ENCODE measurements at regions not wholly inside any gene's neighbourhood (a gene's known extent, or its start where the extent isn't known, plus 50 kb on each side); places are given as distances from the start of the nearest gene placed in this dataset.
"Not testable (repeated sequence)": the region's sequence is repeated elsewhere in the genome, so short reads cannot be mapped to it uniquely, and the experiment has no call there.

- Histone ChIP-seq H3K27ac (ENCODE audit: low read depth, low read length) (no peak overlapping the region), H3K27me3 (ENCODE audit: control insufficient read depth, insufficient read depth, low read length, poor library complexity, severe bottlenecking) (no peaks in the 10 kb centered on the region), H3K36me3 (ENCODE audit: control insufficient read depth, insufficient read depth, low read length) (no peaks in the 10 kb centered on the region), H3K4me3 (ENCODE audit: low read length) (no peak overlapping the region), H3K9ac (ENCODE audit: extremely low read depth, low read length, poor library complexity, severe bottlenecking) (no peak overlapping the region), H3K9me3 (ENCODE audit: control insufficient read depth, low read length) (no peaks in the 10 kb centered on the region), H3K4me1 (ENCODE audit: control insufficient read depth, insufficient read depth, low read length) (no peaks in the 10 kb centered on the region)
- Mint-ChIP-seq H3K9me3 (peaks cover 2% of the 10 kb centered on the region), H3K4me3 (no peak overlapping the region), H3K36me3 (ENCODE audit: low read depth) (no peaks in the 10 kb centered on the region), H3K27me3 (ENCODE audit: insufficient read depth) (peaks cover 9% of the 10 kb centered on the region), H3K4me1 (peaks cover 11% of the 10 kb centered on the region), H3K27ac (no peak overlapping the region)
- 88 to 93% methylated on average over 5 to 10 of the region's 10 CpGs for WGBS, 2 experiments (ENCODE audit: insufficient coverage in 1 of 2, insufficient read length in 1 of 2)
- no peak for DNase-seq
- TF ChIP-seq CTCF (conservative IDR thresholded peaks at IDR 0.05): no peak
These were observed 258.8 kb upstream of the IRS2 start for GRCh38 chr13:110045202-110045601.

- Histone ChIP-seq H3K36me3 (ENCODE audit: control insufficient read depth, insufficient read depth, low read length) (no peaks in the 10 kb centered on the region), H3K4me1 (ENCODE audit: control insufficient read depth, insufficient read depth, low read length) (no peaks in the 10 kb centered on the region), H3K27me3 (ENCODE audit: control insufficient read depth, insufficient read depth, low read length, poor library complexity, severe bottlenecking) (no peaks in the 10 kb centered on the region), H3K9ac (ENCODE audit: extremely low read depth, low read length, poor library complexity, severe bottlenecking) (no peak overlapping the region), H3K9me3 (ENCODE audit: control insufficient read depth, low read length) (no peaks in the 10 kb centered on the region), H3K4me3 (ENCODE audit: low read length) (no peak overlapping the region), H3K27ac (ENCODE audit: low read depth, low read length) (no peak overlapping the region)
- Mint-ChIP-seq H3K36me3 (ENCODE audit: low read depth) (no peaks in the 10 kb centered on the region), H3K4me1 (peaks cover 11% of the 10 kb centered on the region), H3K9me3 (peaks cover 2% of the 10 kb centered on the region), H3K4me3 (no peak overlapping the region), H3K27ac (no peak overlapping the region), H3K27me3 (ENCODE audit: insufficient read depth) (peaks cover 6% of the 10 kb centered on the region)
- WGBS, 2 experiments (ENCODE audit: insufficient coverage in 1 of 2, insufficient read length in 1 of 2): 66 to 93% methylated on average over 3 to 14 of the region's 15 CpGs
- DNase-seq: peak; percentile 72
- TF ChIP-seq CTCF (conservative IDR thresholded peaks at IDR 0.05): peak; percentile 30
These were observed 258.2 kb upstream of the IRS2 start for GRCh38 chr13:110044551-110045111.

GRCh38 chr13:110042253-110042950, 256.0 kb upstream of the IRS2 start:
- no peak overlapping the region for H3K4me3 ChIP-seq (ENCODE audit: low read length)
- H3K4me1 Mint-ChIP-seq: peaks cover 13% of the 10 kb centered on the region
- H3K27me3 Mint-ChIP-seq (ENCODE audit: insufficient read depth): peaks cover 3% of the 10 kb centered on the region
- H3K9ac ChIP-seq (ENCODE audit: extremely low read depth, low read length, poor library complexity, severe bottlenecking): no peak overlapping the region
- no peak overlapping the region for H3K27ac ChIP-seq (ENCODE audit: low read depth, low read length)
- no peaks in the 10 kb centered on the region for H3K4me1 ChIP-seq (ENCODE audit: control insufficient read depth, insufficient read depth, low read length)
- no peaks in the 10 kb centered on the region for H3K27me3 ChIP-seq (ENCODE audit: control insufficient read depth, insufficient read depth, low read length, poor library complexity, severe bottlenecking)
- H3K9me3 Mint-ChIP-seq: peaks cover 2% of the 10 kb centered on the region
- DNase-seq: no peak
- no peaks in the 10 kb centered on the region for H3K9me3 ChIP-seq (ENCODE audit: control insufficient read depth, low read length)
- no peak overlapping the region for H3K27ac Mint-ChIP-seq
- WGBS, 2 experiments (ENCODE audit: insufficient coverage in 1 of 2, insufficient read length in 1 of 2): 93 to 97% methylated on average over 10 to 14 of the region's 14 CpGs
- TF ChIP-seq CTCF (conservative IDR thresholded peaks at IDR 0.05): no peak
- no peak overlapping the region for H3K4me3 Mint-ChIP-seq
- no peaks in the 10 kb centered on the region for H3K36me3 ChIP-seq (ENCODE audit: control insufficient read depth, insufficient read depth, low read length)
- no peaks in the 10 kb centered on the region for H3K36me3 Mint-ChIP-seq (ENCODE audit: low read depth)

- no CpG with 5 or more reads among the region's 4 CpGs for WGBS, 2 experiments (ENCODE audit: insufficient coverage in 1 of 2, insufficient read length in 1 of 2)
- not testable (repeated sequence) for H3K9me3 ChIP-seq (ENCODE audit: control insufficient read depth, low read length); H3K27ac Mint-ChIP-seq; H3K36me3 ChIP-seq (ENCODE audit: control insufficient read depth, insufficient read depth, low read length); H3K4me1 ChIP-seq (ENCODE audit: control insufficient read depth, insufficient read depth, low read length); H3K27me3 Mint-ChIP-seq (ENCODE audit: insufficient read depth); H3K27me3 ChIP-seq (ENCODE audit: control insufficient read depth, insufficient read depth, low read length, poor library complexity, severe bottlenecking); H3K4me3 ChIP-seq (ENCODE audit: low read length); H3K9ac ChIP-seq (ENCODE audit: extremely low read depth, low read length, poor library complexity, severe bottlenecking); DNase-seq; H3K36me3 Mint-ChIP-seq (ENCODE audit: low read depth); H3K4me3 Mint-ChIP-seq; H3K27ac ChIP-seq (ENCODE audit: low read depth, low read length); H3K9me3 Mint-ChIP-seq
- peaks cover 16% of the 10 kb centered on the region for H3K4me1 Mint-ChIP-seq
These were observed 255.3 kb upstream of the IRS2 start for GRCh38 chr13:110041638-110042037.
